SK-N-SH treated with all-trans-retinoic acid at 6 μM for 48 hours (cell line): ENCODE measurements at regions not wholly inside any gene's neighbourhood (a gene's known extent, or its start where the extent isn't known, plus 50 kb on each side); places are given as distances from the start of the nearest gene placed in this dataset.

Experiments
- ATAC-seq: fragments of 200-7000 bp; cut with Tn5 transposase; 3 replicates; pipeline ENCODE4 v1.9.1; 2020; ENCODE audit warnings: mild to moderate bottlenecking, moderate library complexity
- ARNTL ChIP-seq: fragments of 450-650 bp; formaldehyde crosslinking; IDR thresholded peaks from 2 replicates; pipeline ENCODE4 v1.5.0; 2020; ENCODE audit warnings: low read depth, mild to moderate bottlenecking, moderate library complexity, borderline replicate concordance
- BACH2 ChIP-seq: fragments of 250-450 bp; sonication (Bioruptor Pico); IDR thresholded peaks from 2 replicates; pipeline ENCODE4 v1.9.0; 2021; ENCODE audit warnings: mild to moderate bottlenecking, borderline replicate concordance
- CSDC2 ChIP-seq: fragments of 250-450 bp; sonication (Bioruptor Pico); IDR thresholded peaks from 2 replicates; pipeline ENCODE4 v1.5.0; 2020; ENCODE audit warnings: mild to moderate bottlenecking, moderate library complexity
- ESRRG ChIP-seq: fragments of 250-450 bp; sonication (Bioruptor Pico); IDR thresholded peaks from 2 replicates; pipeline ENCODE4 v1.6.1; 2021; ENCODE audit warnings: mild to moderate bottlenecking
- GLIS3 ChIP-seq: fragments of 250-450 bp; sonication (Bioruptor Pico); IDR thresholded peaks from 2 replicates; pipeline ENCODE4 v1.5.0; 2020; ENCODE audit warnings: mild to moderate bottlenecking, moderate library complexity
- ISL1 ChIP-seq: fragments of 250-450 bp; sonication (Bioruptor Pico); IDR thresholded peaks from 2 replicates; pipeline ENCODE4 v2.1.2; 2022; ENCODE audit warnings: mild to moderate bottlenecking, moderate library complexity
- OSR1 ChIP-seq: fragments of 250-450 bp; sonication (Bioruptor Pico); IDR thresholded peaks from 2 replicates; pipeline ENCODE4 v1.8.0; 2022; ENCODE audit warnings: moderate library complexity, mild to moderate bottlenecking, inconsistent platforms
- PPARA ChIP-seq: fragments of 250-450 bp; sonication (Bioruptor Pico); IDR thresholded peaks from 2 replicates; pipeline ENCODE4 v1.5.0; 2020; ENCODE audit warnings: mild to moderate bottlenecking, borderline replicate concordance
- RARB ChIP-seq: fragments of 250-450 bp; sonication (Bioruptor Pico); IDR thresholded peaks from 2 replicates; pipeline ENCODE4 v1.8.0; 2021; ENCODE audit warnings: mild to moderate bottlenecking, moderate library complexity
- TCF4 ChIP-seq: fragments of 250-450 bp; sonication (Bioruptor Pico); IDR thresholded peaks from 2 replicates; pipeline ENCODE4 v1.8.0; 2021; ENCODE audit warnings: mild to moderate bottlenecking, moderate library complexity, borderline replicate concordance
- ZC3H10 ChIP-seq: fragments of 250-450 bp; sonication (Bioruptor Pico); IDR thresholded peaks from 2 replicates; pipeline ENCODE4 v1.5.1; 2021; ENCODE audit warnings: mild to moderate bottlenecking, moderate library complexity
- ZFP3 ChIP-seq: fragments of 250-450 bp; sonication (Bioruptor Pico); IDR thresholded peaks from 2 replicates; pipeline ENCODE4 v1.5.0; 2020; ENCODE audit warnings: mild to moderate bottlenecking, moderate library complexity
- ZFP30 ChIP-seq: fragments of 450-650 bp; formaldehyde crosslinking; IDR thresholded peaks from 2 replicates; pipeline ENCODE4 v1.5.0; 2022; ENCODE audit warnings: mild to moderate bottlenecking, moderate library complexity
- ZNF565 ChIP-seq: fragments of 450-650 bp; formaldehyde crosslinking; conservative IDR thresholded peaks from 2 replicates; pipeline ENCODE4 v1.5.0; 2020; ENCODE audit warnings: low read depth, mild to moderate bottlenecking, moderate library complexity
- ZNF70 ChIP-seq: fragments of 450-650 bp; formaldehyde crosslinking; IDR thresholded peaks from 2 replicates; pipeline ENCODE4 v1.5.0; 2020; ENCODE audit warnings: mild to moderate bottlenecking, moderate library complexity
- ZNF8 ChIP-seq: fragments of 450-650 bp; formaldehyde crosslinking; IDR thresholded peaks from 2 replicates; pipeline ENCODE4 v1.5.0; 2020; ENCODE audit warnings: mild to moderate bottlenecking, moderate library complexity
- TF ChIP-seq, protein P1 (sequence below): fragments of 250-450 bp; sonication (Bioruptor Pico); IDR thresholded peaks from 2 replicates; pipeline ENCODE4 v1.5.0; 2020; ENCODE audit warnings: mild to moderate bottlenecking, moderate library complexity
- TF ChIP-seq, protein P2 (sequence below): fragments of 250-450 bp; sonication (Bioruptor Pico); IDR thresholded peaks from 2 replicates; pipeline ENCODE4 v1.5.1; 2020; ENCODE audit warnings: low read depth, mild to moderate bottlenecking, moderate library complexity
- TF ChIP-seq, protein P3 (sequence below): fragments of 250-450 bp; sonication (Bioruptor Pico); IDR thresholded peaks from 2 replicates; pipeline ENCODE4 v1.8.0; 2021; ENCODE audit warnings: low read depth, mild to moderate bottlenecking, moderate library complexity, borderline replicate concordance
- TF ChIP-seq, protein P4 (sequence below): fragments of 250-450 bp; sonication (Bioruptor Pico); IDR thresholded peaks from 2 replicates; pipeline ENCODE4 v1.8.0; 2020; ENCODE audit warnings: mild to moderate bottlenecking, moderate library complexity, borderline replicate concordance
- TF ChIP-seq, protein P5 (sequence below): fragments of 250-450 bp; sonication (Bioruptor Pico); IDR thresholded peaks from 2 replicates; pipeline ENCODE4 v1.5.1; 2021; ENCODE audit warnings: mild to moderate bottlenecking, moderate library complexity

DNA sequence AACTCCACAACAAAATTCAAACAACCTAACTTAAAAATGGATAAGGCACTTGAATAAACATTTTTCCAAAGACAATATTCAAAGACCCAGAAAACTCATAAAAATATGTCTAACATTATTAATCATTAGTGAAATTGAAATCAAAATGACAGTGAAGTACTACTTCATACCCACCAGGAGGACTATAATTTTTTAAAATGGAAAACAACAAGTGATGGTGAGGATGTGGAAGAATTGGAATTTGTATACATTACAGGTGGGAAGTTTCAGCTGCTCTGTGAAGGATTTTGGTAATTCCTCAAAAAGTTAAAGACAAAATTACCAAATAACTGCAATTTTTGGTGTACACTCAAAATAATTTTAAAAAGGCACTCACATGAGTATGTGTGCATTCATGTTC is 920.0 kb downstream of the TDRD15 start:
- ATAC-seq: no peak
- TF ChIP-seq, protein P1, sequence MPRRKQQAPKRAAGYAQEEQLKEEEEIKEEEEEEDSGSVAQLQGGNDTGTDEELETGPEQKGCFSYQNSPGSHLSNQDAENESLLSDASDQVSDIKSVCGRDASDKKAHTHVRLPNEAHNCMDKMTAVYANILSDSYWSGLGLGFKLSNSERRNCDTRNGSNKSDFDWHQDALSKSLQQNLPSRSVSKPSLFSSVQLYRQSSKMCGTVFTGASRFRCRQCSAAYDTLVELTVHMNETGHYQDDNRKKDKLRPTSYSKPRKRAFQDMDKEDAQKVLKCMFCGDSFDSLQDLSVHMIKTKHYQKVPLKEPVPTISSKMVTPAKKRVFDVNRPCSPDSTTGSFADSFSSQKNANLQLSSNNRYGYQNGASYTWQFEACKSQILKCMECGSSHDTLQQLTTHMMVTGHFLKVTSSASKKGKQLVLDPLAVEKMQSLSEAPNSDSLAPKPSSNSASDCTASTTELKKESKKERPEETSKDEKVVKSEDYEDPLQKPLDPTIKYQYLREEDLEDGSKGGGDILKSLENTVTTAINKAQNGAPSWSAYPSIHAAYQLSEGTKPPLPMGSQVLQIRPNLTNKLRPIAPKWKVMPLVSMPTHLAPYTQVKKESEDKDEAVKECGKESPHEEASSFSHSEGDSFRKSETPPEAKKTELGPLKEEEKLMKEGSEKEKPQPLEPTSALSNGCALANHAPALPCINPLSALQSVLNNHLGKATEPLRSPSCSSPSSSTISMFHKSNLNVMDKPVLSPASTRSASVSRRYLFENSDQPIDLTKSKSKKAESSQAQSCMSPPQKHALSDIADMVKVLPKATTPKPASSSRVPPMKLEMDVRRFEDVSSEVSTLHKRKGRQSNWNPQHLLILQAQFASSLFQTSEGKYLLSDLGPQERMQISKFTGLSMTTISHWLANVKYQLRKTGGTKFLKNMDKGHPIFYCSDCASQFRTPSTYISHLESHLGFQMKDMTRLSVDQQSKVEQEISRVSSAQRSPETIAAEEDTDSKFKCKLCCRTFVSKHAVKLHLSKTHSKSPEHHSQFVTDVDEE (CRISPR knock-in tag): no peak
- TF ChIP-seq, protein P2, sequence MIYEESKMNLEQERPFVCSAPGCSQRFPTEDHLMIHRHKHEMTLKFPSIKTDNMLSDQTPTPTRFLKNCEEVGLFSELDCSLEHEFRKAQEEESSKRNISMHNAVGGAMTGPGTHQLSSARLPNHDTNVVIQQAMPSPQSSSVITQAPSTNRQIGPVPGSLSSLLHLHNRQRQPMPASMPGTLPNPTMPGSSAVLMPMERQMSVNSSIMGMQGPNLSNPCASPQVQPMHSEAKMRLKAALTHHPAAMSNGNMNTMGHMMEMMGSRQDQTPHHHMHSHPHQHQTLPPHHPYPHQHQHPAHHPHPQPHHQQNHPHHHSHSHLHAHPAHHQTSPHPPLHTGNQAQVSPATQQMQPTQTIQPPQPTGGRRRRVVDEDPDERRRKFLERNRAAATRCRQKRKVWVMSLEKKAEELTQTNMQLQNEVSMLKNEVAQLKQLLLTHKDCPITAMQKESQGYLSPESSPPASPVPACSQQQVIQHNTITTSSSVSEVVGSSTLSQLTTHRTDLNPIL (CRISPR knock-in tag): no peak

DNA sequence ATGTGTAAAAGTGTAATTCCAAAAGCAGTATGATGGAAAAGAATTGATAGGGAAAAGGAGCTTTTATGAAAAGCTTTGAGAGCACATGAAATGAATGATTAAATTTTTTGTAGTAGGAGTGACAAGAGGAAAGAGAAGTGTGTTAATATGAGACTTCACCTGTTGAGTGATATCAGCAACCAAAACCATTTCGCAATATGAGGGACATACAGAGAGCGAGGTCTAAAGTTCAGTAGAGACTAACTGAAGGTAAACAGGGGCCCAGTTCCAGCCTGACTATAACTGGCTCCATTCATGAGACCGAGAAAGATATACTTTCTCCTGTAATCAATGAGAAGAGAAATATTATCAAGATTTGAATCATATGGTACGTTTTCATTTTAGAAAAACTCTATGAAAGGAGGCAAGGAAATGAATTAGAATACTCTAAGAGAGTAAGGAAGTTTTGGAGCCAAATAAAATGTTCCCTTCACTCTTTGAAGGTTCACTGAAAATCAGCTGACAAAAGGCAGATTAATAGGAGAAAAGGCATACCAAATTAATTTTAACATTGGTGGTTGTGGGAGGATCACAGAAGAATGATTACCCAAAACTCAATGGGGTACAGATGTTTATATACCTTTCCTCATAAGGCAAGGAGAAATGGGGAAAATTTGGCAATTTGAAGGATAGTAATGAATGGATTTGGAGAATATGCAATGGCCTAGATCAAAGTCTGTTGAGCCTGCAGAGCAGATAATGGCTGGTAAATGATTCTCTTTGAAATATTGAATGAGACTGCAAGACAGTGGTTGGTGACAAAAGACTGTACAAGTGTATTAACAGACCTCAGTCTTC is 932.2 kb downstream of the TDRD15 start:
- no peak for ATAC-seq
- no peak for TF ChIP-seq ESRRG (CRISPR knock-in tag)
- TF ChIP-seq PPARA (CRISPR knock-in tag): no peak
- no peak for TF ChIP-seq ZFP3 (CRISPR knock-in tag)
- no peak for TF ChIP-seq ZC3H10 (CRISPR knock-in tag)
- TF ChIP-seq TCF4 (CRISPR knock-in tag): no peak
- no peak for TF ChIP-seq ZNF8 (CRISPR knock-in tag)
- TF ChIP-seq ISL1 (CRISPR knock-in tag): no peak
- TF ChIP-seq, protein P3, sequence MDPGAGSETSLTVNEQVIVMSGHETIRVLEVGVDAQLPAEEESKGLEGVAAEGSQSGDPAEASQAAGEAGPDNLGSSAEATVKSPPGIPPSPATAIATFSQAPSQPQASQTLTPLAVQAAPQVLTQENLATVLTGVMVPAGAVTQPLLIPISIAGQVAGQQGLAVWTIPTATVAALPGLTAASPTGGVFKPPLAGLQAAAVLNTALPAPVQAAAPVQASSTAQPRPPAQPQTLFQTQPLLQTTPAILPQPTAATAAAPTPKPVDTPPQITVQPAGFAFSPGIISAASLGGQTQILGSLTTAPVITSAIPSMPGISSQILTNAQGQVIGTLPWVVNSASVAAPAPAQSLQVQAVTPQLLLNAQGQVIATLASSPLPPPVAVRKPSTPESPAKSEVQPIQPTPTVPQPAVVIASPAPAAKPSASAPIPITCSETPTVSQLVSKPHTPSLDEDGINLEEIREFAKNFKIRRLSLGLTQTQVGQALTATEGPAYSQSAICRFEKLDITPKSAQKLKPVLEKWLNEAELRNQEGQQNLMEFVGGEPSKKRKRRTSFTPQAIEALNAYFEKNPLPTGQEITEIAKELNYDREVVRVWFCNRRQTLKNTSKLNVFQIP (CRISPR knock-in tag): no peak
- TF ChIP-seq, protein P2 (CRISPR knock-in tag): no peak
- TF ChIP-seq, protein P4, sequence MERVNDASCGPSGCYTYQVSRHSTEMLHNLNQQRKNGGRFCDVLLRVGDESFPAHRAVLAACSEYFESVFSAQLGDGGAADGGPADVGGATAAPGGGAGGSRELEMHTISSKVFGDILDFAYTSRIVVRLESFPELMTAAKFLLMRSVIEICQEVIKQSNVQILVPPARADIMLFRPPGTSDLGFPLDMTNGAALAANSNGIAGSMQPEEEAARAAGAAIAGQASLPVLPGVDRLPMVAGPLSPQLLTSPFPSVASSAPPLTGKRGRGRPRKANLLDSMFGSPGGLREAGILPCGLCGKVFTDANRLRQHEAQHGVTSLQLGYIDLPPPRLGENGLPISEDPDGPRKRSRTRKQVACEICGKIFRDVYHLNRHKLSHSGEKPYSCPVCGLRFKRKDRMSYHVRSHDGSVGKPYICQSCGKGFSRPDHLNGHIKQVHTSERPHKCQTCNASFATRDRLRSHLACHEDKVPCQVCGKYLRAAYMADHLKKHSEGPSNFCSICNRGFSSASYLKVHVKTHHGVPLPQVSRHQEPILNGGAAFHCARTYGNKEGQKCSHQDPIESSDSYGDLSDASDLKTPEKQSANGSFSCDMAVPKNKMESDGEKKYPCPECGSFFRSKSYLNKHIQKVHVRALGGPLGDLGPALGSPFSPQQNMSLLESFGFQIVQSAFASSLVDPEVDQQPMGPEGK (CRISPR knock-in tag): no peak
- TF ChIP-seq ARNTL (CRISPR knock-in tag): no peak
- no peak for TF ChIP-seq CSDC2 (CRISPR knock-in tag)
- TF ChIP-seq RARB (CRISPR knock-in tag): no peak
- TF ChIP-seq, protein P5, sequence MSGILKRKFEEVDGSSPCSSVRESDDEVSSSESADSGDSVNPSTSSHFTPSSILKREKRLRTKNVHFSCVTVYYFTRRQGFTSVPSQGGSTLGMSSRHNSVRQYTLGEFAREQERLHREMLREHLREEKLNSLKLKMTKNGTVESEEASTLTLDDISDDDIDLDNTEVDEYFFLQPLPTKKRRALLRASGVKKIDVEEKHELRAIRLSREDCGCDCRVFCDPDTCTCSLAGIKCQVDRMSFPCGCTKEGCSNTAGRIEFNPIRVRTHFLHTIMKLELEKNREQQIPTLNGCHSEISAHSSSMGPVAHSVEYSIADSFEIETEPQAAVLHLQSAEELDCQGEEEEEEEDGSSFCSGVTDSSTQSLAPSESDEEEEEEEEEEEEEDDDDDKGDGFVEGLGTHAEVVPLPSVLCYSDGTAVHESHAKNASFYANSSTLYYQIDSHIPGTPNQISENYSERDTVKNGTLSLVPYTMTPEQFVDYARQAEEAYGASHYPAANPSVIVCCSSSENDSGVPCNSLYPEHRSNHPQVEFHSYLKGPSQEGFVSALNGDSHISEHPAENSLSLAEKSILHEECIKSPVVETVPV (CRISPR knock-in tag): no peak

DNA sequence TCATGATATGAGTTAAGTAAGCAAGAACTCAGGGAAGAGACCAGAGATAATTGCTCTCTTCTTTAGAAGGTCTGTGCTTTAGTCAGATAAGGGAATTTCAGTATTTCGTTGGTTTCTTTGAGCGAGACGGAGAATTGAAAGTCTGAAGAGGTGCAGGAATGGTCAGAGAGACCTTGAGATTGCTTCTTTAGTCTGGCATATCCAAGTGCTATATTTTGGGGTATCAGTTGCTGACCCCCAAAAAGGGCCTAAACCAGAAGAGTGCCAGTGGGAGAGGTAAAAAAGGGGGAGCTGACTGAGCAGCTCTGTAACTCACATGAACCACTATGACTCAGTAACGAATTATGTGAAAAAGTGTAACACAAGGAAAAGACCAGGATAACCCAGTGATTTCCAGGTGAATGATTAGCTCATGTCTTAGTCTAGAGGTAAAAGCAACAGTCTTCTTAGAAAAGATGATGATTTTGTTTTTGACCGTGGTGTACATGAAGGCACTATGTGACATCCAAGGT is 932.9 kb downstream of the TDRD15 start:
- ATAC-seq: no peak
- TF ChIP-seq OSR1 (no peak), ZNF70 (CRISPR knock-in tag) (no peak), TCF4 (CRISPR knock-in tag) (no peak), ZNF565 (CRISPR knock-in tag) (no peak), CSDC2 (CRISPR knock-in tag) (no peak), ZNF8 (CRISPR knock-in tag) (no peak), ZFP30 (CRISPR knock-in tag) (no peak), BACH2 (CRISPR knock-in tag) (no peak), GLIS3 (no peak)
- TF ChIP-seq, protein P4 (CRISPR knock-in tag): no peak
- TF ChIP-seq, protein P5 (CRISPR knock-in tag): no peak
- TF ChIP-seq, all 23 proteins: peak for 0
